GM23338 (cell line): ENCODE measurements at regions not wholly inside any gene's neighbourhood (a gene's known extent, or its start where the extent isn't known, plus 50 kb on each side); places are given as distances from the start of the nearest gene placed in this dataset.

Experiments
- EZH2phosphoT487 ChIP-seq: fragments of 200-600 bp; sonication (generic); IDR thresholded peaks from one replicate; pipeline ENCODE4 v1.8.1; 2018; ENCODE audit warnings: antibody characterized with exemption; ENCODE audit not compliant: unreplicated experiment
- POLR2AphosphoS5 ChIP-seq: IDR thresholded peaks from 2 replicates; pipeline ENCODE4 v1.6.1; 2016; ENCODE audit warnings: antibody characterized with exemption, low read depth
- TF ChIP-seq, protein P1 (sequence below), 2 experiments: fragments of 200-600 bp in 1 of 2; sonication (generic) in 1 of 2; conservative IDR thresholded peaks; 2 replicates each; pipeline versions ENCODE4 v1.5.1 to v1.6.1; 2016 to 2017; ENCODE audit warnings: antibody characterized with exemption in 2 of 2, low read depth in 2 of 2, mild to moderate bottlenecking in 2 of 2, moderate library complexity in 1 of 2
- TF ChIP-seq, protein P2 (sequence below): IDR thresholded peaks from one replicate; pipeline ENCODE4 v1.6.1; 2018; ENCODE audit warnings: antibody characterized with exemption; ENCODE audit not compliant: unreplicated experiment

DNA sequence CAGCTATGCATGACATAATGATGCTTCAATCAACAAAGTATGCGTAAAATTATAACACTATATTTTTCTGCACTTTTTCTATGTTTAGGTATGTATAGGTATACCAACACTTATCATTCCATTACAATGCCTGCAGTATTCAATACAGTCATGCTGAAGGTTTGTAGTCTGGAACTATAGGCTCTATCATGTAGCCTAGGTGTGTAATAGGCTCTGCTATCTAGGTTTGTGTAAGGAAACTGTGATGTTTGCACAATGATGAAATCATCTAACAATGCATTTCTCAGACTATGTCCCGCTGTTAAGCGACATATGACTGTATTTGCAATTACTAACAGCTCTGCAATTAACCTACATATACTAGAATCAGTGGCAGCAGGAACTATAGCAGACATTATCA lies 1447.5 kb downstream of the GATA3 start:
- TF ChIP-seq, protein P1, sequence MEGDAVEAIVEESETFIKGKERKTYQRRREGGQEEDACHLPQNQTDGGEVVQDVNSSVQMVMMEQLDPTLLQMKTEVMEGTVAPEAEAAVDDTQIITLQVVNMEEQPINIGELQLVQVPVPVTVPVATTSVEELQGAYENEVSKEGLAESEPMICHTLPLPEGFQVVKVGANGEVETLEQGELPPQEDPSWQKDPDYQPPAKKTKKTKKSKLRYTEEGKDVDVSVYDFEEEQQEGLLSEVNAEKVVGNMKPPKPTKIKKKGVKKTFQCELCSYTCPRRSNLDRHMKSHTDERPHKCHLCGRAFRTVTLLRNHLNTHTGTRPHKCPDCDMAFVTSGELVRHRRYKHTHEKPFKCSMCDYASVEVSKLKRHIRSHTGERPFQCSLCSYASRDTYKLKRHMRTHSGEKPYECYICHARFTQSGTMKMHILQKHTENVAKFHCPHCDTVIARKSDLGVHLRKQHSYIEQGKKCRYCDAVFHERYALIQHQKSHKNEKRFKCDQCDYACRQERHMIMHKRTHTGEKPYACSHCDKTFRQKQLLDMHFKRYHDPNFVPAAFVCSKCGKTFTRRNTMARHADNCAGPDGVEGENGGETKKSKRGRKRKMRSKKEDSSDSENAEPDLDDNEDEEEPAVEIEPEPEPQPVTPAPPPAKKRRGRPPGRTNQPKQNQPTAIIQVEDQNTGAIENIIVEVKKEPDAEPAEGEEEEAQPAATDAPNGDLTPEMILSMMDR (conservative IDR thresholded peaks at IDR 0.05; ENCODE audit: low read depth in 2 of 2): no peak
- no peak for TF ChIP-seq POLR2AphosphoS5
- no peak for TF ChIP-seq EZH2phosphoT487
- TF ChIP-seq, protein P2, sequence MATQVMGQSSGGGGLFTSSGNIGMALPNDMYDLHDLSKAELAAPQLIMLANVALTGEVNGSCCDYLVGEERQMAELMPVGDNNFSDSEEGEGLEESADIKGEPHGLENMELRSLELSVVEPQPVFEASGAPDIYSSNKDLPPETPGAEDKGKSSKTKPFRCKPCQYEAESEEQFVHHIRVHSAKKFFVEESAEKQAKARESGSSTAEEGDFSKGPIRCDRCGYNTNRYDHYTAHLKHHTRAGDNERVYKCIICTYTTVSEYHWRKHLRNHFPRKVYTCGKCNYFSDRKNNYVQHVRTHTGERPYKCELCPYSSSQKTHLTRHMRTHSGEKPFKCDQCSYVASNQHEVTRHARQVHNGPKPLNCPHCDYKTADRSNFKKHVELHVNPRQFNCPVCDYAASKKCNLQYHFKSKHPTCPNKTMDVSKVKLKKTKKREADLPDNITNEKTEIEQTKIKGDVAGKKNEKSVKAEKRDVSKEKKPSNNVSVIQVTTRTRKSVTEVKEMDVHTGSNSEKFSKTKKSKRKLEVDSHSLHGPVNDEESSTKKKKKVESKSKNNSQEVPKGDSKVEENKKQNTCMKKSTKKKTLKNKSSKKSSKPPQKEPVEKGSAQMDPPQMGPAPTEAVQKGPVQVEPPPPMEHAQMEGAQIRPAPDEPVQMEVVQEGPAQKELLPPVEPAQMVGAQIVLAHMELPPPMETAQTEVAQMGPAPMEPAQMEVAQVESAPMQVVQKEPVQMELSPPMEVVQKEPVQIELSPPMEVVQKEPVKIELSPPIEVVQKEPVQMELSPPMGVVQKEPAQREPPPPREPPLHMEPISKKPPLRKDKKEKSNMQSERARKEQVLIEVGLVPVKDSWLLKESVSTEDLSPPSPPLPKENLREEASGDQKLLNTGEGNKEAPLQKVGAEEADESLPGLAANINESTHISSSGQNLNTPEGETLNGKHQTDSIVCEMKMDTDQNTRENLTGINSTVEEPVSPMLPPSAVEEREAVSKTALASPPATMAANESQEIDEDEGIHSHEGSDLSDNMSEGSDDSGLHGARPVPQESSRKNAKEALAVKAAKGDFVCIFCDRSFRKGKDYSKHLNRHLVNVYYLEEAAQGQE: no peak
